ENCODE measurements at regions not wholly inside any gene's neighbourhood (a gene's known extent, or its start where the extent isn't known, plus 50 kb on each side); places are given as distances from the start of the nearest gene placed in this dataset.
"Not testable (repeated sequence)": the region's sequence is repeated elsewhere in the genome, so short reads cannot be mapped to it uniquely, and the experiment has no call there.

- no peak for DNase-seq
Measured at GRCh38 chr7:25675789-25676474, 447.6 kb upstream of the NPVF start.

GRCh38 chr7:25677595-25677994, 449.3 kb upstream of the NPVF start:
- no peak for DNase-seq

GRCh38 chr7:25678215-25678614, 449.9 kb upstream of the NPVF start:
- no peak for DNase-seq

- DNase-seq: no peak
Measured at GRCh38 chr7:25680636-25681035, 452.4 kb upstream of the NPVF start.

GRCh38 chr7:25684360-25684759, 456.1 kb upstream of the NPVF start:
- DNase-seq: no peak

- no peak for DNase-seq
Measured at GRCh38 chr7:25686493-25686892, 458.2 kb upstream of the NPVF start.

GRCh38 chr7:25694211-25694610, 457.8 kb upstream of the NFE2L3 start:
- no peak for DNase-seq

- DNase-seq: no peak
Measured at GRCh38 chr7:25694699-25695098, 457.3 kb upstream of the NFE2L3 start.

GRCh38 chr7:25696571-25696970, 455.4 kb upstream of the NFE2L3 start:
- no peak for DNase-seq

- no peak for DNase-seq
Measured at GRCh38 chr7:25698451-25699113, 453.4 kb upstream of the NFE2L3 start.

GRCh38 chr7:25700141-25700540, 451.9 kb upstream of the NFE2L3 start:
- not testable (repeated sequence) for DNase-seq

- no peak for DNase-seq
Measured at GRCh38 chr7:25704413-25704812, 447.6 kb upstream of the NFE2L3 start.

GRCh38 chr7:25706764-25707163, 445.2 kb upstream of the NFE2L3 start:
- DNase-seq: peak; percentile 51

GRCh38 chr7:25707768-25708620, 444.0 kb upstream of the NFE2L3 start:
- DNase-seq: peak; percentile 48

GRCh38 chr7:25710959-25711358, 441.0 kb upstream of the NFE2L3 start:
- DNase-seq: no peak

GRCh38 chr7:25711940-25712339, 440.1 kb upstream of the NFE2L3 start:
- DNase-seq: no peak

- DNase-seq: no peak
Measured at GRCh38 chr7:25712500-25712899, 439.5 kb upstream of the NFE2L3 start.

GRCh38 chr7:25714013-25714412, 438.0 kb upstream of the NFE2L3 start:
- no peak for DNase-seq

GRCh38 chr7:25716421-25716820, 435.6 kb upstream of the NFE2L3 start:
- DNase-seq: no peak

- peak; percentile 76 for DNase-seq
Measured at GRCh38 chr7:25718596-25718995, 433.4 kb upstream of the NFE2L3 start.

- DNase-seq: peak; percentile 8
Measured at GRCh38 chr7:25719190-25719896, 432.7 kb upstream of the NFE2L3 start.

- DNase-seq: peak; percentile 51
Measured at GRCh38 chr7:25720427-25720826, 431.6 kb upstream of the NFE2L3 start.

GRCh38 chr7:25722856-25723255, 429.1 kb upstream of the NFE2L3 start:
- peak; percentile 53 for DNase-seq

Data from NCI-H2171 treated with DMSO at 0.1 percent for 48 hours (cell line).